Gastrocnemius medialis (tissue), 4 donors: ENCODE measurements at regions not wholly inside any gene's neighbourhood (a gene's known extent, or its start where the extent isn't known, plus 50 kb on each side); places are given as distances from the start of the nearest gene placed in this dataset.

Experiments used
- POLR2A ChIP-seq, 2 donors: fragments of 450-650 bp; IDR thresholded peaks; one replicate each; pipeline ENCODE4 v1.6.1; 2017; ENCODE audit warnings: antibody characterized with exemption in 2 of 2, mild to moderate bottlenecking in 2 of 2, moderate library complexity in 2 of 2
- TF ChIP-seq, protein P1 (sequence below), 5 experiments: fragments of 450-650 bp in 3 of 5; fragments of 200-600 bp in 2 of 5; sonication (generic) in 2 of 5; IDR thresholded peaks in 4 of 5; conservative IDR thresholded peaks in 1 of 5; 1 replicate in 4 of 5; 2 replicates in 1 of 5; pipeline ENCODE4 v1.5.1; 2016 to 2019; ENCODE audit warnings: antibody characterized with exemption in 5 of 5, mild to moderate bottlenecking in 3 of 5, moderate library complexity in 3 of 5

DNA sequence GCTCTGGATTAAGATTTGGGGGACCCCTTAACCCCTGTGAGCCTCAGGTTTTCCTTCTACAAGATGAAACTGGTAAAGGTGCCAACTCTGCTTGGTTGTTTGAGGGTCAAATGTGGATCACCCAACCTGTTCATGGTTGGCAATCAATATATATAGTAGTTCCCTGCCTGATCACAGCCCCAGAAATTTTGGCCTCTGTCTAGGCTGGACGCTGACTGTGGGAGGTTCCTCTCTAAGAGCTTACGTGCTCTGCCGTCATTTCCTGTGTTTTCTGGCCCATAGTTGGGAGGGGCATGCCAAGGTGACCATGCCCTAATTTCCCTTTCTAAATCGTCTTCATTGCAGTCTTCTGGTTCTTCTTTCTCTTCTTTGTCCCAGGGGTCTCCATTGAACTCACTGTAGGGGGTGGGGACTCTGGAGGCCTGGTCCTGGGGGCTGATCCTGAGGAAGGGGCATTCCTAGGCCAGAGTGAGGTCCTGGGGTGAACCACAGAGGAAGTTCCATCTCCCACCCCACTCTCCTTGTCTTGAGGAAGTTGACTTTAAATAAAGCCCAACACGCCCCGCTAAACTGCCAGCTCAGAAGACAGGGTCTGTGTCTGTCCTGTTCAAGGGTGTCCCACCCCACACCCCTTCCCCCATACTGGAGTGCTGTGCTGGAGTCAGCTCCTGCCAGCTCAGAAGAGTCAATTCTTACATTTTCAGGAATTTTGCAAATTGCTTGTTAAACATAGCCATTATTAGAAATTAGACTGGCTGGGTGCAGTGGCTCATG, 98.9 kb upstream of the SDK1 start:
- TF ChIP-seq, protein P1, sequence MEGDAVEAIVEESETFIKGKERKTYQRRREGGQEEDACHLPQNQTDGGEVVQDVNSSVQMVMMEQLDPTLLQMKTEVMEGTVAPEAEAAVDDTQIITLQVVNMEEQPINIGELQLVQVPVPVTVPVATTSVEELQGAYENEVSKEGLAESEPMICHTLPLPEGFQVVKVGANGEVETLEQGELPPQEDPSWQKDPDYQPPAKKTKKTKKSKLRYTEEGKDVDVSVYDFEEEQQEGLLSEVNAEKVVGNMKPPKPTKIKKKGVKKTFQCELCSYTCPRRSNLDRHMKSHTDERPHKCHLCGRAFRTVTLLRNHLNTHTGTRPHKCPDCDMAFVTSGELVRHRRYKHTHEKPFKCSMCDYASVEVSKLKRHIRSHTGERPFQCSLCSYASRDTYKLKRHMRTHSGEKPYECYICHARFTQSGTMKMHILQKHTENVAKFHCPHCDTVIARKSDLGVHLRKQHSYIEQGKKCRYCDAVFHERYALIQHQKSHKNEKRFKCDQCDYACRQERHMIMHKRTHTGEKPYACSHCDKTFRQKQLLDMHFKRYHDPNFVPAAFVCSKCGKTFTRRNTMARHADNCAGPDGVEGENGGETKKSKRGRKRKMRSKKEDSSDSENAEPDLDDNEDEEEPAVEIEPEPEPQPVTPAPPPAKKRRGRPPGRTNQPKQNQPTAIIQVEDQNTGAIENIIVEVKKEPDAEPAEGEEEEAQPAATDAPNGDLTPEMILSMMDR (IDR thresholded peaks at IDR 0.05 in 4 of 5, conservative IDR thresholded peaks at IDR 0.05 in 1 of 5) = no peak
- no peak for TF ChIP-seq POLR2A (IDR thresholded peaks at IDR 0.05)
